GM12878 (cell line): ENCODE measurements at regions not wholly inside any gene's neighbourhood (a gene's known extent, or its start where the extent isn't known, plus 50 kb on each side); places are given as distances from the start of the nearest gene placed in this dataset.

ENCODE experiments used
- CTCF ChIP-seq, 3 experiments: IDR thresholded peaks in 2 of 3; conservative IDR thresholded peaks in 1 of 3; 2 replicates each; pipeline ENCODE4 v1.5.1; 2011; ENCODE audit warnings: low read depth in 3 of 3, low read length in 3 of 3, mild to moderate bottlenecking in 3 of 3, control low read depth in 2 of 3, moderate library complexity in 2 of 3, inconsistent platforms in 1 of 3, mixed read lengths in 1 of 3; ENCODE audit not compliant: control insufficient read depth in 2 of 3, insufficient read depth in 1 of 3; ENCODE audit errors: extremely low read depth in 1 of 3
- GABPA ChIP-seq: IDR thresholded peaks from 2 replicates; pipeline ENCODE4 v1.6.1; 2014; ENCODE audit warnings: antibody characterized with exemption, low read depth, mild to moderate bottlenecking, inconsistent platforms
- IRF4 ChIP-seq: IDR thresholded peaks from 2 replicates; pipeline ENCODE4 v1.6.1; 2011; ENCODE audit warnings: low read depth, low read length
- POLR2A ChIP-seq: IDR thresholded peaks from 2 replicates; pipeline ENCODE4 v1.6.1; 2011; ENCODE audit warnings: low read depth, mild to moderate bottlenecking, low read length
- POLR2AphosphoS5 ChIP-seq: IDR thresholded peaks from 2 replicates; pipeline ENCODE4 v1.6.1; 2011; ENCODE audit warnings: mild to moderate bottlenecking, low read length, inconsistent platforms

- no peak for TF ChIP-seq IRF4
- no peak for TF ChIP-seq POLR2A
- TF ChIP-seq GABPA = no peak
- TF ChIP-seq CTCF (IDR thresholded peaks at IDR 0.05 in 2 of 3, conservative IDR thresholded peaks at IDR 0.05 in 1 of 3; ENCODE audit: control insufficient read depth in 2 of 3, extremely low read depth in 1 of 3, insufficient read depth in 1 of 3, low read depth in 3 of 3, low read length in 3 of 3) = no peak
- TF ChIP-seq POLR2AphosphoS5 = no peak
These were observed 1199.8 kb upstream of the GJE1 start for GRCh38 chr6:140932909-140933308.
